Limb (tissue), 2 donors: ENCODE measurements at regions not wholly inside any gene's neighbourhood (a gene's known extent, or its start where the extent isn't known, plus 50 kb on each side); places are given as distances from the start of the nearest gene placed in this dataset.
A peak's percentile ranks its signal among the peaks of the same experiment; 100 is the strongest.

Experiments
- DNase-seq, 2 donors: peaks; one replicate each; pipeline ENCODE4 v3.0.0-alpha.2; 2016; ENCODE audit errors: extremely low spot score in 2 of 2

- peak in 1 of 2 donors; percentile 3 for DNase-seq
These were observed 470.7 kb downstream of the TSHZ3 start for GRCh38 chr19:30878495-30878894.

- DNase-seq, result peak in 1 of 2 donors; percentile 6
These were observed 471.5 kb downstream of the TSHZ3 start for GRCh38 chr19:30877661-30878113.

GRCh38 chr19:30873691-30874090 lies 475.5 kb downstream of the TSHZ3 start:
- DNase-seq, result peak in 1 of 2 donors; percentile 17

- peak in 1 of 2 donors; percentile 8 for DNase-seq
These were observed 476.2 kb downstream of the TSHZ3 start for GRCh38 chr19:30873003-30873402.

- DNase-seq, result peak in 1 of 2 donors; percentile 11
These were observed 477.3 kb downstream of the TSHZ3 start for GRCh38 chr19:30871979-30872378.

GRCh38 chr19:30870876-30871275 lies 478.4 kb downstream of the TSHZ3 start:
- DNase-seq, result peak; percentile 75 to 78

GRCh38 chr19:30865511-30865910 lies 483.7 kb downstream of the TSHZ3 start:
- no peak for DNase-seq

GRCh38 chr19:30864391-30865215 lies 484.6 kb downstream of the TSHZ3 start:
- no peak for DNase-seq

GRCh38 chr19:30862876-30863275 lies 486.4 kb downstream of the TSHZ3 start:
- DNase-seq, result peak in 1 of 2 donors; percentile 9

GRCh38 chr19:30861919-30862318 lies 487.3 kb downstream of the TSHZ3 start:
- DNase-seq, result peak in 1 of 2 donors; percentile 3

GRCh38 chr19:30857966-30858490 lies 485.8 kb downstream of the ZNF536 start:
- peak in 1 of 2 donors; percentile 12 for DNase-seq

GRCh38 chr19:30857388-30857787 lies 485.2 kb downstream of the ZNF536 start:
- DNase-seq, result peak in 1 of 2 donors; percentile 16

GRCh38 chr19:30856786-30857185 lies 484.6 kb downstream of the ZNF536 start:
- peak in 1 of 2 donors; percentile 11 for DNase-seq

GRCh38 chr19:30856376-30856775 lies 484.2 kb downstream of the ZNF536 start:
- peak in 1 of 2 donors; percentile 3 for DNase-seq

- DNase-seq, result peak in 1 of 2 donors; percentile 23
These were observed 483.3 kb downstream of the ZNF536 start for GRCh38 chr19:30855442-30855841.

GRCh38 chr19:30854661-30855060 lies 482.5 kb downstream of the ZNF536 start:
- DNase-seq, result peak in 1 of 2 donors; percentile 10

- DNase-seq, result peak in 1 of 2 donors; percentile 5
These were observed 482.0 kb downstream of the ZNF536 start for GRCh38 chr19:30854207-30854606.

- peak in 1 of 2 donors; percentile 2 for DNase-seq
These were observed 480.9 kb downstream of the ZNF536 start for GRCh38 chr19:30853036-30853435.

- peak in 1 of 2 donors; percentile 6 for DNase-seq
These were observed 480.0 kb downstream of the ZNF536 start for GRCh38 chr19:30852168-30852567.

- DNase-seq, result no peak
These were observed 479.5 kb downstream of the ZNF536 start for GRCh38 chr19:30851646-30852045.

- peak; percentile 2 to 36 for DNase-seq
These were observed 476.6 kb downstream of the ZNF536 start for GRCh38 chr19:30848636-30849425.

- DNase-seq, result no peak
These were observed 473.9 kb downstream of the ZNF536 start for GRCh38 chr19:30846102-30846501.
